ENCODE measurements at regions not wholly inside any gene's neighbourhood (a gene's known extent, or its start where the extent isn't known, plus 50 kb on each side); places are given as distances from the start of the nearest gene placed in this dataset.

GRCh38 chr2:121900391-121900790, 144.9 kb downstream of the TSN start:
- DNase-seq (no peak), ATAC-seq (no peak)

GRCh38 chr2:121902171-121902591, 146.7 kb downstream of the TSN start:
- DNase-seq: no peak
- no peak for ATAC-seq

- no peak for ATAC-seq
- DNase-seq: no peak
Observed at GRCh38 chr2:121902616-121903015, 147.2 kb downstream of the TSN start.

GRCh38 chr2:121903037-121903689, 147.7 kb downstream of the TSN start:
- ATAC-seq (no peak), DNase-seq (no peak)

GRCh38 chr2:121904656-121905055, 149.2 kb downstream of the TSN start:
- DNase-seq (no peak), ATAC-seq (no peak)

GRCh38 chr2:121905201-121905600, 149.8 kb downstream of the TSN start:
- DNase-seq (no peak), ATAC-seq (no peak)

GRCh38 chr2:121906170-121906569, 150.7 kb downstream of the TSN start:
- DNase-seq: no peak
- no peak for ATAC-seq

- DNase-seq (no peak), ATAC-seq (no peak)
Observed at GRCh38 chr2:121907928-121908327, 152.5 kb downstream of the TSN start.

- ATAC-seq (no peak), DNase-seq (no peak)
Observed at GRCh38 chr2:121910139-121910538, 154.7 kb downstream of the TSN start.

- no peak for ATAC-seq
- no peak for DNase-seq
Observed at GRCh38 chr2:121911036-121911435, 155.6 kb downstream of the TSN start.

- DNase-seq: no peak
- no peak for ATAC-seq
Observed at GRCh38 chr2:121917143-121917542, 161.7 kb downstream of the TSN start.

- no peak for ATAC-seq
Observed at GRCh38 chr2:121918231-121918630, 162.8 kb downstream of the TSN start.

GRCh38 chr2:121919803-121920202, 164.4 kb downstream of the TSN start:
- no peak for ATAC-seq

More at GRCh38 chr2:121918231-121918630, 162.8 kb downstream of the TSN start:
- no peak for DNase-seq

GRCh38 chr2:121925466-121925865, 170.0 kb downstream of the TSN start:
- no peak for DNase-seq
- no peak for ATAC-seq

More at GRCh38 chr2:121919803-121920202, 164.4 kb downstream of the TSN start:
- DNase-seq: no peak

- DNase-seq: no peak
- ATAC-seq: no peak
Observed at GRCh38 chr2:121943285-121943684, 187.8 kb downstream of the TSN start.

GRCh38 chr2:121944072-121944831, 188.8 kb downstream of the TSN start:
- no peak for DNase-seq

GRCh38 chr2:121947674-121948073, 192.2 kb downstream of the TSN start:
- DNase-seq: no peak
- no peak for ATAC-seq

More at GRCh38 chr2:121944072-121944831, 188.8 kb downstream of the TSN start:
- no peak for ATAC-seq

GRCh38 chr2:121949271-121949670, 193.8 kb downstream of the TSN start:
- no peak for ATAC-seq

GRCh38 chr2:121955426-121955825, 200.0 kb downstream of the TSN start:
- no peak for ATAC-seq
- no peak for DNase-seq

More at GRCh38 chr2:121949271-121949670, 193.8 kb downstream of the TSN start:
- DNase-seq: no peak

GRCh38 chr2:121955872-121956271, 200.4 kb downstream of the TSN start:
- no peak for DNase-seq
- no peak for ATAC-seq

- ATAC-seq (no peak), DNase-seq (no peak)
Observed at GRCh38 chr2:121960251-121960650, 204.8 kb downstream of the TSN start.

GRCh38 chr2:121961761-121962160, 206.3 kb downstream of the TSN start:
- DNase-seq: no peak

GRCh38 chr2:121965661-121966060, 210.2 kb downstream of the TSN start:
- ATAC-seq: no peak
- DNase-seq: no peak

More at GRCh38 chr2:121961761-121962160, 206.3 kb downstream of the TSN start:
- ATAC-seq: no peak

- no peak for DNase-seq
- ATAC-seq: no peak
Observed at GRCh38 chr2:121966663-121967062, 211.2 kb downstream of the TSN start.

Data from stimulated activated naive CD8-positive, alpha-beta T cell treated with anti-CD3 and anti-CD28 coated beads, Interleukin-15, Interleukin-2, amounts not matched to agents 100 U/mL and 50 U/mL, for 24 hours (primary cell).